Gastrocnemius medialis (tissue), 4 donors: ENCODE measurements at regions not wholly inside any gene's neighbourhood (a gene's known extent, or its start where the extent isn't known, plus 50 kb on each side); places are given as distances from the start of the nearest gene placed in this dataset.
A peak's percentile ranks its signal among the peaks of the same experiment; 100 is the strongest.

Experiments
- ATAC-seq, 2 donors: fragments of 150-250 bp; one replicate each; pipeline ENCODE4 v1.9.1; 2016
- DNase-seq, 2 donors: peaks; one replicate each; pipeline ENCODE4 v3.0.0-alpha.2; 2019
- H3K27ac ChIP-seq, 4 donors: fragments of 200-600 bp; sonication (generic); 1 replicate in 1 of 4; 2 replicates in 3 of 4; pipeline ENCODE4 v1.5.1; 2016 to 2018; ENCODE audit warnings: mild to moderate bottlenecking in 2 of 4, moderate library complexity in 1 of 4
- H3K27me3 ChIP-seq, 3 donors: fragments of 200-600 bp; sonication (generic) in 2 of 3; 1 replicate in 1 of 3; 2 replicates in 2 of 3; pipeline versions ENCODE4 v1.5.1 to v1.6.0; 2016 to 2019; ENCODE audit warnings: mild to moderate bottlenecking in 1 of 3, moderate library complexity in 1 of 3
- H3K36me3 ChIP-seq, 2 donors: fragments of 200-600 bp; sonication (generic) in 1 of 2; one replicate each; pipeline ENCODE4 v1.5.1; 2017 to 2018
- H3K4me1 ChIP-seq, 2 donors: fragments of 200-600 bp; sonication (generic) in 1 of 2; one replicate each; pipeline ENCODE4 v1.5.1; 2016 to 2017; ENCODE audit warnings: mild to moderate bottlenecking in 2 of 2
- H3K4me3 ChIP-seq, 4 donors: fragments of 200-600 bp; sonication (generic) in 3 of 4; 1 replicate in 1 of 4; 2 replicates in 3 of 4; pipeline ENCODE4 v1.5.1; 2016 to 2019; ENCODE audit warnings: mild to moderate bottlenecking in 2 of 4
- H3K9me3 ChIP-seq, 3 donors: fragments of 200-600 bp; sonication (generic) in 2 of 3; 1 replicate in 1 of 3; 2 replicates in 2 of 3; pipeline ENCODE4 v1.5.1; 2016 to 2019
- POLR2A ChIP-seq, 2 donors: fragments of 450-650 bp; IDR thresholded peaks; one replicate each; pipeline ENCODE4 v1.6.1; 2017; ENCODE audit warnings: antibody characterized with exemption in 2 of 2, mild to moderate bottlenecking in 2 of 2, moderate library complexity in 2 of 2
- in situ Hi-C, 4 donors: fragments of 200-750 bp; cut with MboI; loops; one replicate each; pipeline versions ENCODE4 v1.15.0 to v1.8.0; 2017; ENCODE audit warnings: low sequenced_read_pairs in 4 of 4
- intact Hi-C: fragments of 100-400 bp; cut with DNase I; formaldehyde crosslinking; loops from one replicate; pipeline ENCODE4 v1.15.1; 2023; ENCODE audit warnings: low total_unique reads
- TF ChIP-seq, protein P1 (sequence below), 5 experiments: fragments of 450-650 bp in 3 of 5; fragments of 200-600 bp in 2 of 5; sonication (generic) in 2 of 5; IDR thresholded peaks in 4 of 5; conservative IDR thresholded peaks in 1 of 5; 1 replicate in 4 of 5; 2 replicates in 1 of 5; pipeline ENCODE4 v1.5.1; 2016 to 2019; ENCODE audit warnings: antibody characterized with exemption in 5 of 5, mild to moderate bottlenecking in 3 of 5, moderate library complexity in 3 of 5

- intact Hi-C loops (no loop called here), in situ Hi-C loops (no loop called here)
- Histone ChIP-seq H3K27ac (no peak overlapping the region), H3K4me1 (peaks cover 19 to 21% of the 10 kb centered on the region in 2 donors), H3K9me3 (no peaks in the 10 kb centered on the region), H3K36me3 (no peaks in the 10 kb centered on the region), H3K4me3 (no peak overlapping the region), H3K27me3 (no peaks in the 10 kb centered on the region)
- TF ChIP-seq, protein P1, sequence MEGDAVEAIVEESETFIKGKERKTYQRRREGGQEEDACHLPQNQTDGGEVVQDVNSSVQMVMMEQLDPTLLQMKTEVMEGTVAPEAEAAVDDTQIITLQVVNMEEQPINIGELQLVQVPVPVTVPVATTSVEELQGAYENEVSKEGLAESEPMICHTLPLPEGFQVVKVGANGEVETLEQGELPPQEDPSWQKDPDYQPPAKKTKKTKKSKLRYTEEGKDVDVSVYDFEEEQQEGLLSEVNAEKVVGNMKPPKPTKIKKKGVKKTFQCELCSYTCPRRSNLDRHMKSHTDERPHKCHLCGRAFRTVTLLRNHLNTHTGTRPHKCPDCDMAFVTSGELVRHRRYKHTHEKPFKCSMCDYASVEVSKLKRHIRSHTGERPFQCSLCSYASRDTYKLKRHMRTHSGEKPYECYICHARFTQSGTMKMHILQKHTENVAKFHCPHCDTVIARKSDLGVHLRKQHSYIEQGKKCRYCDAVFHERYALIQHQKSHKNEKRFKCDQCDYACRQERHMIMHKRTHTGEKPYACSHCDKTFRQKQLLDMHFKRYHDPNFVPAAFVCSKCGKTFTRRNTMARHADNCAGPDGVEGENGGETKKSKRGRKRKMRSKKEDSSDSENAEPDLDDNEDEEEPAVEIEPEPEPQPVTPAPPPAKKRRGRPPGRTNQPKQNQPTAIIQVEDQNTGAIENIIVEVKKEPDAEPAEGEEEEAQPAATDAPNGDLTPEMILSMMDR (IDR thresholded peaks at IDR 0.05 in 4 of 5, conservative IDR thresholded peaks at IDR 0.05 in 1 of 5), result no peak
- no peak for TF ChIP-seq POLR2A (IDR thresholded peaks at IDR 0.05)
- ATAC-seq (no peak), DNase-seq (no peak)
These were observed 70.5 kb upstream of the HGFAC start for GRCh38 chr4:3371033-3372001.

DNA sequence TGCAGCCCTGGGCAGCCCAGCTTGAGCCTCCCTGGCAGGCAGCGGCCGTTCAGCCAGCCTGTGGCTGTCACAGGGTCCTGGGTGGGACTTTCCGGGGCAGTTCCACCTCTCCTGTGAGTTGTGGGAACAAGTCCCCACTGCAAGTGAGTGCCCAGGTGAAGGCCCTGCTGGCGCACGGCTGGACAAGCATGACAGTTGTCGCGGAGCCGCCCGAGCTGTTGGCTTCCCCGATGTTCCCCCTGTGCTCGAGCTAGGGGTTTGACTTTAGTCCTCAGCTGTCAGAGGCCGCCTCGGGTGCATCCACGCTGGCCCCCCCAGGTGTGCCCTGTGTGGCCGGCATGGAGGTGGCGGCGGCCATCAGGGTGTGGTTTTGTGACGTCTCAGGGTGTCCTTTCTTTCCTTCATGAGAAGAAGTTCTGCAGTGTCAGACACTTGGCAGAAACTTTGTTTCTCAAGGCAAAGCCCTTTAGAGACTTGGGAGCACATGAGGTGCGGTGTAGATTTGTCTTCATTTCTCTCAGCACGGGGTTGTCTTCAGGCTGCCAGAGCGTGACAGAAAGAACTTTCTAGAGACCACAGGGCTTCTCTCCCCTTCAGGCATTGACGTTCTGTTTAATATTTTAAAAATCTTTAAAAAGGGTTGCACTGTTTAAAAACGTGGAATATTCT lies 69.4 kb upstream of the HGFAC start:
- Histone ChIP-seq H3K9me3 (no peaks in the 10 kb centered on the region), H3K27me3 (no peaks in the 10 kb centered on the region), H3K4me3 (no peak overlapping the region), H3K36me3 (no peaks in the 10 kb centered on the region), H3K4me1 (peaks cover 19 to 21% of the 10 kb centered on the region in 2 donors), H3K27ac (no peak overlapping the region)
- intact Hi-C loops, result no loop called here
- no peak for TF ChIP-seq POLR2A (IDR thresholded peaks at IDR 0.05)
- TF ChIP-seq, protein P1 (IDR thresholded peaks at IDR 0.05 in 4 of 5, conservative IDR thresholded peaks at IDR 0.05 in 1 of 5), result no peak
- in situ Hi-C loops, result no loop called here
- DNase-seq (no peak), ATAC-seq (no peak)

GRCh38 chr4:3372933-3373465 lies 68.8 kb upstream of the HGFAC start:
- intact Hi-C loops, result no loop called here
- ATAC-seq, result no peak
- Histone ChIP-seq H3K36me3 (no peaks in the 10 kb centered on the region), H3K27ac (no peak overlapping the region), H3K4me3 (no peak overlapping the region), H3K27me3 (no peaks in the 10 kb centered on the region), H3K9me3 (no peaks in the 10 kb centered on the region), H3K4me1 (peaks cover 19 to 21% of the 10 kb centered on the region in 2 donors)
- in situ Hi-C loops, result no loop called here
- DNase-seq, result peak; percentile 26 to 51
- TF ChIP-seq, protein P1 (IDR thresholded peaks at IDR 0.05 in 4 of 5, conservative IDR thresholded peaks at IDR 0.05 in 1 of 5), result no peak
- TF ChIP-seq POLR2A (IDR thresholded peaks at IDR 0.05), result no peak

GRCh38 chr4:3373468-3373867 lies 68.3 kb upstream of the HGFAC start:
- DNase-seq (no peak), ATAC-seq (no peak)
- no peak overlapping the region for H3K27ac ChIP-seq
- TF ChIP-seq, protein P1 (IDR thresholded peaks at IDR 0.05 in 4 of 5, conservative IDR thresholded peaks at IDR 0.05 in 1 of 5), result no peak
- no peak for TF ChIP-seq POLR2A (IDR thresholded peaks at IDR 0.05)
- no peak overlapping the region for H3K4me3 ChIP-seq
- in situ Hi-C loops (no loop called here), intact Hi-C loops (no loop called here)
- H3K4me1 ChIP-seq, result peaks cover 19 to 21% of the 10 kb centered on the region in 2 donors
- H3K36me3 ChIP-seq, result no peaks in the 10 kb centered on the region
- no peaks in the 10 kb centered on the region for H3K9me3 ChIP-seq
- no peaks in the 10 kb centered on the region for H3K27me3 ChIP-seq
